Panc1 (cell line): ENCODE measurements at regions not wholly inside any gene's neighbourhood (a gene's known extent, or its start where the extent isn't known, plus 50 kb on each side); places are given as distances from the start of the nearest gene placed in this dataset.

ENCODE experiments used
- ATAC-seq: fragments of 200-7000 bp; cut with Tn5 transposase; 2 replicates; pipeline ENCODE4 v1.9.1; 2020; ENCODE audit warnings: mild to moderate bottlenecking, moderate library complexity
- BruUV-seq: library from RNA; stranded (reverse); fragments of 400-500 nt; replicated peaks from 2 replicates; lab custom pipeline; 2021; lab: Mats Ljungman, UMichigan
- CTCF ChIA-PET: fragments of 300-600 bp; sonication (Branson Sonifier 250); formaldehyde crosslinking; loops from one replicate; lab custom pipeline; 2022; ENCODE audit warnings: antibody characterized with exemption; lab: Charles Lee
- POLR2A ChIA-PET: fragments of 300-600 bp; sonication (Branson Sonifier 250); formaldehyde crosslinking; loops from one replicate; lab custom pipeline; 2022; ENCODE audit warnings: antibody characterized with exemption; lab: Charles Lee
- DNase-seq: peaks from one replicate; pipeline ENCODE4 v3.0.0-alpha.2; 2010; ENCODE audit warnings: low read depth, low spot score
- H3K27ac ChIP-seq: 2 replicates; pipeline ENCODE4 v1.5.1; 2011; ENCODE audit warnings: mild to moderate bottlenecking, low read length, inconsistent platforms
- H3K27me3 ChIP-seq: fragments of 200-500 bp; sonication (Bioruptor generic); 2 replicates; pipeline ENCODE4 v1.6.0; 2014; ENCODE audit warnings: low read length, inconsistent platforms; ENCODE audit not compliant: control insufficient read depth, insufficient read depth
- H3K36me3 ChIP-seq: fragments of 200-500 bp; sonication (Bioruptor generic); 2 replicates; pipeline ENCODE4 v1.5.1; 2014; ENCODE audit warnings: inconsistent platforms, mild to moderate bottlenecking, low read length, moderate library complexity; ENCODE audit not compliant: control insufficient read depth, insufficient read depth
- H3K4me1 ChIP-seq: 2 replicates; pipeline ENCODE4 v1.5.1; 2011; ENCODE audit warnings: inconsistent platforms, mild to moderate bottlenecking, low read length, moderate library complexity; ENCODE audit not compliant: control insufficient read depth, insufficient read depth
- H3K4me3 ChIP-seq, 2 experiments: 2 replicates each; pipeline ENCODE4 v1.5.1; 2011 to 2012; ENCODE audit warnings: low read depth in 2 of 2, low read length in 2 of 2, mild to moderate bottlenecking in 2 of 2, inconsistent platforms in 1 of 2, moderate library complexity in 1 of 2
- H3K9me3 ChIP-seq: fragments of 200-500 bp; sonication (Bioruptor generic); 2 replicates; pipeline ENCODE4 v1.5.1; 2014; ENCODE audit warnings: low read depth, mild to moderate bottlenecking, inconsistent platforms, low read length, moderate library complexity; ENCODE audit not compliant: control insufficient read depth, insufficient read depth
- POLR2AphosphoS5 ChIP-seq: IDR thresholded peaks from 2 replicates; pipeline ENCODE4 v1.6.1; 2012; ENCODE audit warnings: mild to moderate bottlenecking, low read depth, low read length, moderate library complexity
- SIN3A ChIP-seq: IDR thresholded peaks from 2 replicates; pipeline ENCODE4 v1.6.1; 2012; ENCODE audit warnings: low read depth, mild to moderate bottlenecking, low read length, moderate library complexity, borderline replicate concordance; ENCODE audit not compliant: insufficient read depth
- TCF7L2 ChIP-seq: IDR thresholded peaks from 2 replicates; pipeline ENCODE4 v1.6.1; 2011; ENCODE audit warnings: mild to moderate bottlenecking, low read depth, low read length, inconsistent platforms
- in situ Hi-C: cut with HindIII; loops from 2 replicates; pipeline ENCODE4 v1.10.0; 2016; ENCODE audit warnings: low sequenced_read_pairs, low pct_unique_long_range_greater_than_20kb
- intact Hi-C: fragments of 100-400 bp; cut with micrococcal nuclease; formaldehyde crosslinking; loops from one replicate; pipeline ENCODE4 v1.10.0; 2022; ENCODE audit not compliant: unreplicated experiment
- TF ChIP-seq, protein P1 (sequence below), 2 experiments: IDR thresholded peaks; 2 replicates each; pipeline ENCODE4 v1.6.1; 2011 to 2012; ENCODE audit warnings: low read depth in 2 of 2, control low read depth in 1 of 2, low read length in 1 of 2, mild to moderate bottlenecking in 1 of 2, moderate library complexity in 1 of 2; ENCODE audit not compliant: insufficient read depth in 1 of 2
- TF ChIP-seq, protein P2 (sequence below): fragments of 450-650 bp; IDR thresholded peaks from 2 replicates; pipeline ENCODE4 v1.5.1; 2017; ENCODE audit warnings: mild to moderate bottlenecking

DNA sequence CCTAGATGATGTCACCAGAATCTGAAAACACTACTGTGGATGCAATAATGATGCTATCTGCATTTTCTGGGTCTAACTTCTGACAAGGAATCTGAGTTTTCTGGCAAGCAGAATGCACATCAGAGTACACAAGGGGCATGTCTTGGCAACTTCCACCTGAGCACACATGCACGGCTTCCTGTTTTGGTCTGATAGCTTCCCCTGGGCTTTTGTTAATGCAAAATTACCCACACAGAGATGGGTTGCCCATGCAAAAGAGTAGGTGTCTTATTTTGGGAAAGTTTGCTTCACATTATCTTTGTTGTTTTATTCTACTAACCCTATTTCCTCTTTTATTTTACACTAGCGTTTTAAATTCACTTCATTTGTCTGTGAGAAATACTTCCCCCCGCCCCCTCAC, 74.2 kb upstream of the SATB1 start:
- H3K36me3 ChIP-seq = no peaks in the 10 kb centered on the region
- no peaks in the 10 kb centered on the region for H3K27me3 ChIP-seq
- DNase-seq (no peak), ATAC-seq (no peak)
- ChIA-PET CTCF (no interaction called here), POLR2A (no interaction called here)
- in situ Hi-C loops (no loop called here), intact Hi-C loops (no loop called here)
- no peaks in the 10 kb centered on the region for H3K4me1 ChIP-seq
- no peak overlapping the region for H3K27ac ChIP-seq
- H3K9me3 ChIP-seq = no peaks in the 10 kb centered on the region
- BruUV-seq = no TSS peak
- H3K4me3 ChIP-seq = no peak overlapping the region
- no peak for TF ChIP-seq SIN3A
- TF ChIP-seq, protein P1, sequence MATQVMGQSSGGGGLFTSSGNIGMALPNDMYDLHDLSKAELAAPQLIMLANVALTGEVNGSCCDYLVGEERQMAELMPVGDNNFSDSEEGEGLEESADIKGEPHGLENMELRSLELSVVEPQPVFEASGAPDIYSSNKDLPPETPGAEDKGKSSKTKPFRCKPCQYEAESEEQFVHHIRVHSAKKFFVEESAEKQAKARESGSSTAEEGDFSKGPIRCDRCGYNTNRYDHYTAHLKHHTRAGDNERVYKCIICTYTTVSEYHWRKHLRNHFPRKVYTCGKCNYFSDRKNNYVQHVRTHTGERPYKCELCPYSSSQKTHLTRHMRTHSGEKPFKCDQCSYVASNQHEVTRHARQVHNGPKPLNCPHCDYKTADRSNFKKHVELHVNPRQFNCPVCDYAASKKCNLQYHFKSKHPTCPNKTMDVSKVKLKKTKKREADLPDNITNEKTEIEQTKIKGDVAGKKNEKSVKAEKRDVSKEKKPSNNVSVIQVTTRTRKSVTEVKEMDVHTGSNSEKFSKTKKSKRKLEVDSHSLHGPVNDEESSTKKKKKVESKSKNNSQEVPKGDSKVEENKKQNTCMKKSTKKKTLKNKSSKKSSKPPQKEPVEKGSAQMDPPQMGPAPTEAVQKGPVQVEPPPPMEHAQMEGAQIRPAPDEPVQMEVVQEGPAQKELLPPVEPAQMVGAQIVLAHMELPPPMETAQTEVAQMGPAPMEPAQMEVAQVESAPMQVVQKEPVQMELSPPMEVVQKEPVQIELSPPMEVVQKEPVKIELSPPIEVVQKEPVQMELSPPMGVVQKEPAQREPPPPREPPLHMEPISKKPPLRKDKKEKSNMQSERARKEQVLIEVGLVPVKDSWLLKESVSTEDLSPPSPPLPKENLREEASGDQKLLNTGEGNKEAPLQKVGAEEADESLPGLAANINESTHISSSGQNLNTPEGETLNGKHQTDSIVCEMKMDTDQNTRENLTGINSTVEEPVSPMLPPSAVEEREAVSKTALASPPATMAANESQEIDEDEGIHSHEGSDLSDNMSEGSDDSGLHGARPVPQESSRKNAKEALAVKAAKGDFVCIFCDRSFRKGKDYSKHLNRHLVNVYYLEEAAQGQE (IDR thresholded peaks at IDR 0.05; ENCODE audit: insufficient read depth in 1 of 2, low read depth in 2 of 2, low read length in 1 of 2) = no peak
- TF ChIP-seq POLR2AphosphoS5 = no peak
- TF ChIP-seq, protein P2, sequence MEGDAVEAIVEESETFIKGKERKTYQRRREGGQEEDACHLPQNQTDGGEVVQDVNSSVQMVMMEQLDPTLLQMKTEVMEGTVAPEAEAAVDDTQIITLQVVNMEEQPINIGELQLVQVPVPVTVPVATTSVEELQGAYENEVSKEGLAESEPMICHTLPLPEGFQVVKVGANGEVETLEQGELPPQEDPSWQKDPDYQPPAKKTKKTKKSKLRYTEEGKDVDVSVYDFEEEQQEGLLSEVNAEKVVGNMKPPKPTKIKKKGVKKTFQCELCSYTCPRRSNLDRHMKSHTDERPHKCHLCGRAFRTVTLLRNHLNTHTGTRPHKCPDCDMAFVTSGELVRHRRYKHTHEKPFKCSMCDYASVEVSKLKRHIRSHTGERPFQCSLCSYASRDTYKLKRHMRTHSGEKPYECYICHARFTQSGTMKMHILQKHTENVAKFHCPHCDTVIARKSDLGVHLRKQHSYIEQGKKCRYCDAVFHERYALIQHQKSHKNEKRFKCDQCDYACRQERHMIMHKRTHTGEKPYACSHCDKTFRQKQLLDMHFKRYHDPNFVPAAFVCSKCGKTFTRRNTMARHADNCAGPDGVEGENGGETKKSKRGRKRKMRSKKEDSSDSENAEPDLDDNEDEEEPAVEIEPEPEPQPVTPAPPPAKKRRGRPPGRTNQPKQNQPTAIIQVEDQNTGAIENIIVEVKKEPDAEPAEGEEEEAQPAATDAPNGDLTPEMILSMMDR = no peak

DNA sequence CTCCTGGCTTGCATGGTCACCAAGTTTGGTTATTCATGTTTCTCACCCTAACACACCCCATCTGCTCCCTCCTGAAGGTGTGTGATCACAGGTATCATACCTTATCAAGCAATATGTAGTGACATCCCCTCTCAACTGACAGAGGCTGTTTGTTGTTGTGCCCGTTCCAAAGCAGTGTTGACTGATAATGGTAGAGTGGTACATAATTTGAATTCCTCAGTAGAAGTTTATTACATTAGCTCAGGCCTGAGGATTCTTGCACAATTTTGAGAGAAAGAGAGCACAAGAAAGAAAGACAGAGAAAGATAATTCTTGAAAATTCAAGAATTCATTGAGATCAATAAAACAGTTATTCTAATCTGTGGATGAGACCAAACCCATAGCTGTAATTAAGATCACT, 69.1 kb upstream of the SATB1 start:
- H3K4me1 ChIP-seq = no peaks in the 10 kb centered on the region
- no peaks in the 10 kb centered on the region for H3K36me3 ChIP-seq
- in situ Hi-C loops = no loop called here
- no peak overlapping the region for H3K4me3 ChIP-seq
- no TSS peak for BruUV-seq
- intact Hi-C loops = no loop called here
- ChIA-PET CTCF (no interaction called here), POLR2A (no interaction called here)
- H3K27me3 ChIP-seq = no peaks in the 10 kb centered on the region
- DNase-seq = no peak
- H3K9me3 ChIP-seq = no peaks in the 10 kb centered on the region
- no peak overlapping the region for H3K27ac ChIP-seq
- TF ChIP-seq, protein P1 (IDR thresholded peaks at IDR 0.05; ENCODE audit: insufficient read depth in 1 of 2, low read depth in 2 of 2, low read length in 1 of 2) = no peak
- TF ChIP-seq TCF7L2 (no peak), SIN3A (no peak), POLR2AphosphoS5 (no peak)
- TF ChIP-seq, protein P2 = no peak
- no peak for ATAC-seq
